ENCODE measurements at regions not wholly inside any gene's neighbourhood (a gene's known extent, or its start where the extent isn't known, plus 50 kb on each side); places are given as distances from the start of the nearest gene placed in this dataset.

DNA sequence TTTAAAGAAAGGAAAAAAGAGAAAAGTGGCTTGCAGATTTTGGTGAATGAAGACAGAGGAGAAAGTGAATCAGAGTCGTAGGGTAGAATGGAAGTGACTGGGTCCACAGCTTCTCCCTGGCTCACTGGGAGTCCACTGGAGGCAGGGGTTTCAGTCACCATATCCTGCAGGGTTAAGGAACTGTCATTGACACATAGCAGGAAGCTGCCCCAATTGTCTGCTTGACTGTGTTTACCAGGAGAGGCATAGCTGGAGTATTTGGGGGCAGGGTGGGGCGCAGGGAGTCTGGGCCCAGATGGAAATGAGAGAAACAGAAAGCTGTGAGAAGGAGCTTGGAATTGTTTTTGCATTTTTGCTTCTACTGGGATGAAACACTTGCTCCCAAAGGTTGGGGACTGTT lies 228.8 kb upstream of the CSF3R start:
- Histone ChIP-seq H3K4me1 (ENCODE audit: control insufficient read depth, insufficient read depth, low read length) (no peaks in the 10 kb centered on the region), H3K4me3 (ENCODE audit: low read length) (no peak overlapping the region), H3K27ac (ENCODE audit: low read length) (no peak overlapping the region), H3K36me3 (ENCODE audit: control insufficient read depth, insufficient read depth, low read length) (no peaks in the 10 kb centered on the region), H3K9me3 (ENCODE audit: control insufficient read depth, insufficient read depth, low read length) (no peaks in the 10 kb centered on the region), H3K27me3 (ENCODE audit: control insufficient read depth, insufficient read depth, low read length) (peaks cover 3% of the 10 kb centered on the region)
- 31% methylated on average over 2 of the region's 2 CpGs for WGBS (ENCODE audit: insufficient coverage)
- Mint-ChIP-seq H3K4me1 (no peaks in the 10 kb centered on the region), H3K27me3 (ENCODE audit: low read depth in 2 of 2) (peaks cover 9 to 49% of the 10 kb centered on the region in 2 donors), H3K27ac (no peak overlapping the region), H3K4me3 (no peak overlapping the region), H3K36me3 (no peaks in the 10 kb centered on the region), H3K9me3 (no peaks in the 10 kb centered on the region)
- ATAC-seq (no peak), DNase-seq (no peak)
- TF ChIP-seq, protein P1, sequence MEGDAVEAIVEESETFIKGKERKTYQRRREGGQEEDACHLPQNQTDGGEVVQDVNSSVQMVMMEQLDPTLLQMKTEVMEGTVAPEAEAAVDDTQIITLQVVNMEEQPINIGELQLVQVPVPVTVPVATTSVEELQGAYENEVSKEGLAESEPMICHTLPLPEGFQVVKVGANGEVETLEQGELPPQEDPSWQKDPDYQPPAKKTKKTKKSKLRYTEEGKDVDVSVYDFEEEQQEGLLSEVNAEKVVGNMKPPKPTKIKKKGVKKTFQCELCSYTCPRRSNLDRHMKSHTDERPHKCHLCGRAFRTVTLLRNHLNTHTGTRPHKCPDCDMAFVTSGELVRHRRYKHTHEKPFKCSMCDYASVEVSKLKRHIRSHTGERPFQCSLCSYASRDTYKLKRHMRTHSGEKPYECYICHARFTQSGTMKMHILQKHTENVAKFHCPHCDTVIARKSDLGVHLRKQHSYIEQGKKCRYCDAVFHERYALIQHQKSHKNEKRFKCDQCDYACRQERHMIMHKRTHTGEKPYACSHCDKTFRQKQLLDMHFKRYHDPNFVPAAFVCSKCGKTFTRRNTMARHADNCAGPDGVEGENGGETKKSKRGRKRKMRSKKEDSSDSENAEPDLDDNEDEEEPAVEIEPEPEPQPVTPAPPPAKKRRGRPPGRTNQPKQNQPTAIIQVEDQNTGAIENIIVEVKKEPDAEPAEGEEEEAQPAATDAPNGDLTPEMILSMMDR (IDR thresholded peaks at IDR 0.05) = no peak
- intact Hi-C loops (cut with micrococcal nuclease) = no loop called here

DNA sequence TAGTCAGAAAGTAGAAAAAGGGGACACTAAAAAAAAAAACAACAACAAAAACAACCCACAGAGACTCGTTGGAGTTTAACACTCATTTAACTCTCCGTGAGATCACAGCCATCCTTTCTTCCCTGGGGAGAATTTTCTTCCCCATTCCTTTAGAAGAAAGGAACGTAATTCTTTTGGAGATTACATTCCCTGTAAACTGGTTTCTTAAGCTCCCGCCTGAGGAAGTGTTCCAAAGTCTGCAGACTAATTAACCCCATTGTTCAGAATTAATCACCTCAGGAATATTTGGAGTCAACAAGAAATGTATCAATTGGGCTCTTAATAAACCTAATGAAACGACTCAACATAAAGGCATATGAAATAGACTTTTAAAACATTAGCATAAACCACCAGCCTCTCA lies 228.2 kb upstream of the CSF3R start:
- ATAC-seq (no peak), DNase-seq (no peak)
- intact Hi-C loops (cut with micrococcal nuclease) = no loop called here
- Histone ChIP-seq H3K36me3 (ENCODE audit: control insufficient read depth, insufficient read depth, low read length) (no peaks in the 10 kb centered on the region), H3K4me1 (ENCODE audit: control insufficient read depth, insufficient read depth, low read length) (no peaks in the 10 kb centered on the region), H3K9me3 (ENCODE audit: control insufficient read depth, insufficient read depth, low read length) (no peaks in the 10 kb centered on the region), H3K27me3 (ENCODE audit: control insufficient read depth, insufficient read depth, low read length) (peaks cover 3% of the 10 kb centered on the region), H3K4me3 (ENCODE audit: low read length) (no peak overlapping the region), H3K27ac (ENCODE audit: low read length) (no peak overlapping the region)
- 49% methylated on average over 2 of the region's 5 CpGs for WGBS (ENCODE audit: insufficient coverage)
- Mint-ChIP-seq H3K9me3 (no peaks in the 10 kb centered on the region), H3K36me3 (no peaks in the 10 kb centered on the region), H3K4me1 (no peaks in the 10 kb centered on the region), H3K4me3 (no peak overlapping the region), H3K27me3 (ENCODE audit: low read depth in 2 of 2) (peaks cover 9 to 53% of the 10 kb centered on the region in 2 donors), H3K27ac (no peak overlapping the region)
- TF ChIP-seq, protein P1 (IDR thresholded peaks at IDR 0.05) = no peak

DNA sequence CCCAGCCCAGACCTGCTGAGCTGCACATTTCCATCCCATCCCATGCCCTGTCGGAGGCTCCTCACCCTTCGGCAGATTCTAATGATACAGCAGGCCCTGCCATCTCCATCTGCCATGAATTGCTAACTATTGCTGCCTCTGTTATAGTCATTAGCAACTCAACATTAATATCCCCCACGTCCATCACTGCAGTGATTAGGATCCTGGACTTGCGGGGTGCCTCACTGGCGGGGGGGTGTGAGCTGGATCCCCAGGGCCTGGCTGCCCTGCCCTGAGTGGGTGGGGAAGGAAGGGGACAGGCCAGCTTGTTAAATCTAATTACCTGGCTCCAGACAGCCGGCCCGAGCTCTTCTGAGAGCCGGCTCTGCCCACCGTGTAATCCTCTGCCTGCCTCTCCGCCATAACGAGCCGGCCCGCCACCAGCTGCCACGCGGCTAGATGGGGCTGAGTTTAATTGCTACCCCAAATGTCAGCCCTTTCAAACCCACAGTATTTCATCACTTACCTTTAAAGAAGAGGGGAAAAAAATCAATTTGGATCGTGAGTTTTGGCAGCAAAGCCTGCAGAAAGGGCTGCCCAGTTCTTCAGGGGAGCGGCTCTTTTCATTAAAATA lies 227.3 kb upstream of the CSF3R start:
- Mint-ChIP-seq H3K4me3 (no peak overlapping the region), H3K36me3 (no peaks in the 10 kb centered on the region), H3K27ac (no peak overlapping the region), H3K9me3 (no peaks in the 10 kb centered on the region), H3K27me3 (ENCODE audit: low read depth in 2 of 2) (peaks cover 10 to 57% of the 10 kb centered on the region in 2 donors), H3K4me1 (no peaks in the 10 kb centered on the region)
- H3K27me3 ChIP-seq (ENCODE audit: control insufficient read depth, insufficient read depth, low read length) = peaks cover 3% of the 10 kb centered on the region
- 58% methylated on average over 17 of the region's 17 CpGs for WGBS (ENCODE audit: insufficient coverage)
- TF ChIP-seq, protein P1 (IDR thresholded peaks at IDR 0.05) = no peak
- no peak for DNase-seq
- H3K4me3 ChIP-seq (ENCODE audit: low read length) = no peak overlapping the region
- no peak overlapping the region for H3K27ac ChIP-seq (ENCODE audit: low read length)
- no peaks in the 10 kb centered on the region for H3K4me1 ChIP-seq (ENCODE audit: control insufficient read depth, insufficient read depth, low read length)
- no peaks in the 10 kb centered on the region for H3K9me3 ChIP-seq (ENCODE audit: control insufficient read depth, insufficient read depth, low read length)
- no peak for ATAC-seq
- intact Hi-C loops (cut with micrococcal nuclease) = no loop called here
- no peaks in the 10 kb centered on the region for H3K36me3 ChIP-seq (ENCODE audit: control insufficient read depth, insufficient read depth, low read length)

DNA sequence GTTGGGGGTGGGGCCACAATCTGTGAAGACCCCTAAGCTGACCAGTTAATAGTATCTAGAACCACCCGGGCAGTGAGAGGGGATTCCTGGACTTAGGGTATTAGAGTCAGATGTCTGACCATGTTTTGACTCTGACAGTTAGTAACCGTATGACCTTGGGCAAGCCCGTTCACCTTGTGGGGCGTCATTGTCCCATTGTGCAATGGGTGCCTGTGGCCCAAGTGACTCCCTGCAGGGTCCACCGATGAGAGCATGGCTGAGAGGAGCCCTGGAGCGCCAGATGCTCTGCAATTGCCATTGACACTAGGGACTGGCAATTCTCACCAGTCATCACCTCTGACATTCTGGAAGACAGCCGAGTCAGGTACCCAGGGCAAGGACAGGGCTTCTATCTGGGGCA lies 225.9 kb upstream of the CSF3R start:
- Histone ChIP-seq H3K36me3 (ENCODE audit: control insufficient read depth, insufficient read depth, low read length) (no peaks in the 10 kb centered on the region), H3K4me3 (ENCODE audit: low read length) (no peak overlapping the region), H3K27ac (ENCODE audit: low read length) (no peak overlapping the region), H3K9me3 (ENCODE audit: control insufficient read depth, insufficient read depth, low read length) (no peaks in the 10 kb centered on the region), H3K4me1 (ENCODE audit: control insufficient read depth, insufficient read depth, low read length) (peaks cover 4% of the 10 kb centered on the region), H3K27me3 (ENCODE audit: control insufficient read depth, insufficient read depth, low read length) (peaks cover 3% of the 10 kb centered on the region)
- intact Hi-C loops (cut with micrococcal nuclease) = no loop called here
- peaks cover 4% of the 10 kb centered on the region in 2 donors for H3K4me1 Mint-ChIP-seq
- no peak overlapping the region for H3K27ac Mint-ChIP-seq
- no peaks in the 10 kb centered on the region for H3K9me3 Mint-ChIP-seq
- DNase-seq (no peak), ATAC-seq (no peak)
- no peaks in the 10 kb centered on the region for H3K36me3 Mint-ChIP-seq
- 87% methylated on average over 7 of the region's 7 CpGs for WGBS (ENCODE audit: insufficient coverage)
- TF ChIP-seq, protein P1 (IDR thresholded peaks at IDR 0.05) = no peak
- H3K4me3 Mint-ChIP-seq = no peak overlapping the region
- H3K27me3 Mint-ChIP-seq (ENCODE audit: low read depth in 2 of 2) = peaks cover 13 to 60% of the 10 kb centered on the region in 2 donors

Data from natural killer cell (primary cell).